Fibroblast of the aortic adventitia (primary cell): ENCODE measurements at regions not wholly inside any gene's neighbourhood (a gene's known extent, or its start where the extent isn't known, plus 50 kb on each side); places are given as distances from the start of the nearest gene placed in this dataset.

Experiments used
- DNase-seq: peaks from one replicate; pipeline ENCODE4 v3.0.0-alpha.2; 2010; ENCODE audit warnings: low read depth
- H3K4me3 ChIP-seq: 2 replicates; pipeline ENCODE4 v1.5.1; 2011; ENCODE audit warnings: low read depth, mild to moderate bottlenecking, control low read depth, low read length, moderate library complexity
- CTCF ChIP-seq: IDR thresholded peaks from 2 replicates; pipeline ENCODE4 v1.5.1; 2011; ENCODE audit warnings: mild to moderate bottlenecking, low read length, control low read depth, inconsistent platforms; ENCODE audit not compliant: insufficient read depth

GRCh38 chr2:65599693-65600092, 167.3 kb upstream of the SPRED2 start:
- no peak for DNase-seq
- no peak overlapping the region for H3K4me3 ChIP-seq
- no peak for TF ChIP-seq CTCF

- no peak overlapping the region for H3K4me3 ChIP-seq
- no peak for TF ChIP-seq CTCF
- no peak for DNase-seq
These were observed 166.6 kb upstream of the SPRED2 start for GRCh38 chr2:65598996-65599395.

GRCh38 chr2:65598264-65598663, 165.9 kb upstream of the SPRED2 start:
- DNase-seq = no peak
- H3K4me3 ChIP-seq = no peak overlapping the region
- TF ChIP-seq CTCF = no peak

- TF ChIP-seq CTCF = no peak
- no peak overlapping the region for H3K4me3 ChIP-seq
- DNase-seq = peak; percentile 66
These were observed 163.2 kb upstream of the SPRED2 start for GRCh38 chr2:65595630-65596029.

- TF ChIP-seq CTCF = no peak
- H3K4me3 ChIP-seq = no peak overlapping the region
- DNase-seq = no peak
These were observed 161.8 kb upstream of the SPRED2 start for GRCh38 chr2:65594150-65594549.

- H3K4me3 ChIP-seq = no peak overlapping the region
- TF ChIP-seq CTCF = no peak
- DNase-seq = no peak
These were observed 157.3 kb upstream of the SPRED2 start for GRCh38 chr2:65589667-65590066.

GRCh38 chr2:65587779-65588178, 155.4 kb upstream of the SPRED2 start:
- no peak for DNase-seq
- no peak for TF ChIP-seq CTCF
- no peak overlapping the region for H3K4me3 ChIP-seq
